ENCODE measurements at regions not wholly inside any gene's neighbourhood (a gene's known extent, or its start where the extent isn't known, plus 50 kb on each side); places are given as distances from the start of the nearest gene placed in this dataset.

- Histone ChIP-seq H3K4me1 (ENCODE audit: insufficient read depth, poor library complexity, severe bottlenecking) (no peaks in the 10 kb centered on the region), H3K27me3 (ENCODE audit: insufficient read depth, poor library complexity, severe bottlenecking) (no peaks in the 10 kb centered on the region), H3K36me3 (ENCODE audit: low read depth) (no peaks in the 10 kb centered on the region), H3K27ac (ENCODE audit: poor library complexity, severe bottlenecking) (no peak overlapping the region), H3K4me3 (ENCODE audit: severe bottlenecking) (no peak overlapping the region), H3K9me3 (ENCODE audit: severe bottlenecking) (no peaks in the 10 kb centered on the region)
- no peak for DNase-seq (ENCODE audit: low spot score)
- ATAC-seq (ENCODE audit: low read depth): no peak
- TF ChIP-seq, protein P1, sequence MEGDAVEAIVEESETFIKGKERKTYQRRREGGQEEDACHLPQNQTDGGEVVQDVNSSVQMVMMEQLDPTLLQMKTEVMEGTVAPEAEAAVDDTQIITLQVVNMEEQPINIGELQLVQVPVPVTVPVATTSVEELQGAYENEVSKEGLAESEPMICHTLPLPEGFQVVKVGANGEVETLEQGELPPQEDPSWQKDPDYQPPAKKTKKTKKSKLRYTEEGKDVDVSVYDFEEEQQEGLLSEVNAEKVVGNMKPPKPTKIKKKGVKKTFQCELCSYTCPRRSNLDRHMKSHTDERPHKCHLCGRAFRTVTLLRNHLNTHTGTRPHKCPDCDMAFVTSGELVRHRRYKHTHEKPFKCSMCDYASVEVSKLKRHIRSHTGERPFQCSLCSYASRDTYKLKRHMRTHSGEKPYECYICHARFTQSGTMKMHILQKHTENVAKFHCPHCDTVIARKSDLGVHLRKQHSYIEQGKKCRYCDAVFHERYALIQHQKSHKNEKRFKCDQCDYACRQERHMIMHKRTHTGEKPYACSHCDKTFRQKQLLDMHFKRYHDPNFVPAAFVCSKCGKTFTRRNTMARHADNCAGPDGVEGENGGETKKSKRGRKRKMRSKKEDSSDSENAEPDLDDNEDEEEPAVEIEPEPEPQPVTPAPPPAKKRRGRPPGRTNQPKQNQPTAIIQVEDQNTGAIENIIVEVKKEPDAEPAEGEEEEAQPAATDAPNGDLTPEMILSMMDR (IDR thresholded peaks at IDR 0.05; ENCODE audit: poor library complexity, severe bottlenecking): no peak
Measured at GRCh38 chr20:52075400-52075799, 116.2 kb downstream of the ZFP64 start.

GRCh38 chr20:52071136-52071535 lies 120.4 kb downstream of the ZFP64 start:
- TF ChIP-seq, protein P1 (IDR thresholded peaks at IDR 0.05; ENCODE audit: poor library complexity, severe bottlenecking): no peak
- DNase-seq (ENCODE audit: low spot score): no peak
- no peak for ATAC-seq (ENCODE audit: low read depth)
- Histone ChIP-seq H3K27me3 (ENCODE audit: insufficient read depth, poor library complexity, severe bottlenecking) (no peaks in the 10 kb centered on the region), H3K9me3 (ENCODE audit: severe bottlenecking) (no peaks in the 10 kb centered on the region), H3K27ac (ENCODE audit: poor library complexity, severe bottlenecking) (no peak overlapping the region), H3K4me3 (ENCODE audit: severe bottlenecking) (no peak overlapping the region), H3K4me1 (ENCODE audit: insufficient read depth, poor library complexity, severe bottlenecking) (no peaks in the 10 kb centered on the region), H3K36me3 (ENCODE audit: low read depth) (no peaks in the 10 kb centered on the region)

DNA sequence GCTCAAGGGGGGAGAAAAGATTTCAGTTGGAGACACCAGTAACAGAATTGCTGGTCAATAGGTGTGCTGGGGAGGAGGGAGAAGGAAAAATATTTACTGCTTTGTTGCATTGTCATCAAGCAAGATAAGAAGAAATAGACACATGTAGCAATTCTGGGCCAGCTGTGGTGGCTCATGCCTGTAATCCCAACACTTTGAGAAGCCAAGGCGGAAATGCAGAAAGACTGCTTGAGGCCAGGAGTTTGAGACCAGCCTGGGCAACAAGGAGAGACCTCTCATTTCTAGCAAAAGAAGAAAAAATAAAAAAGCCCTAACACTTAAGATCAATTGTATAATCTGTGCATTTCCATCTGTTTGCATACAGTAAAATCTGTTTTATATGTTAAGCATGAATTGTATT lies 126.6 kb downstream of the ZFP64 start:
- Histone ChIP-seq H3K36me3 (ENCODE audit: low read depth) (no peaks in the 10 kb centered on the region), H3K9me3 (ENCODE audit: severe bottlenecking) (no peaks in the 10 kb centered on the region), H3K4me3 (ENCODE audit: severe bottlenecking) (no peak overlapping the region), H3K27me3 (ENCODE audit: insufficient read depth, poor library complexity, severe bottlenecking) (no peaks in the 10 kb centered on the region), H3K27ac (ENCODE audit: poor library complexity, severe bottlenecking) (no peak overlapping the region), H3K4me1 (ENCODE audit: insufficient read depth, poor library complexity, severe bottlenecking) (no peaks in the 10 kb centered on the region)
- no peak for DNase-seq (ENCODE audit: low spot score)
- TF ChIP-seq, protein P1 (IDR thresholded peaks at IDR 0.05; ENCODE audit: poor library complexity, severe bottlenecking): no peak
- no peak for ATAC-seq (ENCODE audit: low read depth)

- TF ChIP-seq, protein P1 (IDR thresholded peaks at IDR 0.05; ENCODE audit: poor library complexity, severe bottlenecking): no peak
Measured at GRCh38 chr20:52062452-52063209, 128.9 kb downstream of the ZFP64 start.

More at GRCh38 chr20:52062452-52063209, 128.9 kb downstream of the ZFP64 start:
- Histone ChIP-seq H3K36me3 (ENCODE audit: low read depth) (no peaks in the 10 kb centered on the region), H3K9me3 (ENCODE audit: severe bottlenecking) (peaks cover 2% of the 10 kb centered on the region), H3K27me3 (ENCODE audit: insufficient read depth, poor library complexity, severe bottlenecking) (no peaks in the 10 kb centered on the region), H3K27ac (ENCODE audit: poor library complexity, severe bottlenecking) (no peak overlapping the region), H3K4me3 (ENCODE audit: severe bottlenecking) (no peak overlapping the region), H3K4me1 (ENCODE audit: insufficient read depth, poor library complexity, severe bottlenecking) (no peaks in the 10 kb centered on the region)
- DNase-seq (ENCODE audit: low spot score) (no peak), ATAC-seq (ENCODE audit: low read depth) (no peak)
